ENCODE measurements at regions not wholly inside any gene's neighbourhood (a gene's known extent, or its start where the extent isn't known, plus 50 kb on each side); places are given as distances from the start of the nearest gene placed in this dataset.

GRCh38 chr10:117804470-117805011 is 242.2 kb downstream of the RAB11FIP2 start:
- Histone ChIP-seq H3K56ac (replicated peaks; ENCODE audit: insufficient read length, low read depth, low read length) (no peak overlapping the region), H3K23me2 (ENCODE audit: low read depth, low read length) (no peaks in the 10 kb centered on the region), H3K27ac (ENCODE audit: low read depth, low read length) (no peak overlapping the region), H2AK5ac (ENCODE audit: low read depth, low read length) (no peak overlapping the region), H3K14ac (ENCODE audit: insufficient read length) (no peak overlapping the region), H3K4me1 (replicated peaks in 1 of 4; ENCODE audit: control insufficient read depth in 3 of 4, insufficient read depth in 4 of 4, low read length in 3 of 4) (peaks cover 0 to 2% (median 0%) of the 10 kb centered on the region in 4 experiments; a peak in 2 of 7 replicates), H2AFZ (ENCODE audit: low read length) (no peak overlapping the region), H3K18ac (ENCODE audit: extremely low read depth, low read length) (no peak overlapping the region), H2BK20ac (ENCODE audit: low read length) (no peak overlapping the region), H3K4me2 (ENCODE audit: insufficient read depth in 1 of 2, low read depth in 2 of 2, low read length in 2 of 2) (no peak overlapping the region), H2BK120ac (replicated peaks; ENCODE audit: low read depth, low read length) (no peak overlapping the region), H4K20me1 (replicated peaks in 1 of 2; ENCODE audit: control insufficient read depth in 1 of 2, insufficient read depth in 2 of 2, low read length in 2 of 2) (no peaks in the 10 kb centered on the region), H2BK5ac (ENCODE audit: low read depth, low read length) (no peak overlapping the region), H4K8ac (ENCODE audit: extremely low read depth, insufficient read depth, low read length) (no peak overlapping the region), H4K91ac (replicated peaks; ENCODE audit: insufficient read length, low read length) (no peak overlapping the region), H3K79me1 (ENCODE audit: low read depth, low read length) (no peaks in the 10 kb centered on the region), H3K9me3 (ENCODE audit: insufficient read depth in 2 of 2, low read depth in 1 of 2, low read length in 1 of 2) (no peaks in the 10 kb centered on the region), H2BK15ac (ENCODE audit: low read length) (no peak overlapping the region), H3K4ac (replicated peaks; ENCODE audit: insufficient read length, low read depth, low read length) (no peak overlapping the region), H3K27me3 (replicated peaks in 1 of 4; ENCODE audit: control insufficient read depth in 3 of 4, extremely low read depth in 1 of 4, insufficient read depth in 3 of 4, low read length in 3 of 4) (no peaks in the 10 kb centered on the region), H3K23ac (ENCODE audit: insufficient read length) (no peak overlapping the region), H4K5ac (ENCODE audit: insufficient read length, low read depth, low read length) (no peak overlapping the region), H3K36me3 (ENCODE audit: control insufficient read depth in 2 of 4, insufficient read depth in 4 of 4, low read length in 3 of 4) (no peaks in the 10 kb centered on the region), H3K4me3 (ENCODE audit: extremely low read depth in 1 of 4, insufficient read depth in 2 of 4, low read depth in 3 of 4, low read length in 4 of 4) (no peak overlapping the region), H3K9ac (replicated peaks in 1 of 4; ENCODE audit: extremely low read depth in 1 of 4, low read depth in 3 of 4, low read length in 3 of 4) (no peak overlapping the region), H2BK12ac (ENCODE audit: low read depth, low read length) (no peak overlapping the region), H3K79me2 (ENCODE audit: control insufficient read depth in 1 of 2, insufficient read depth in 2 of 2, low read length in 2 of 2) (no peaks in the 10 kb centered on the region)
- CTCF ChIA-PET (ENCODE audit: partially characterized antibody): interaction anchor here (0.6 kb wide), 1 partner anchor 65 kb away, joined by 3 read pairs; no protein-coding TSS in a partner anchor
- 98% methylated on average over 13 of the region's 13 CpGs; no CpG with 5 or more reads in 1 of the 2 experiments for WGBS, 2 experiments (ENCODE audit: extremely low coverage in 1 of 2, insufficient coverage in 1 of 2, insufficient read length in 1 of 2, insufficient replicate concordance in 2 of 2, low coverage in 1 of 2, low lambda C conversion rate in 2 of 2, missing lambda C conversion rate in 1 of 2)
- FAIRE-seq (no peak), DNase-seq (ENCODE audit: low read depth in 1 of 2, low spot score in 2 of 2) (no peak)
- TF ChIP-seq SP2 (IDR thresholded peaks at IDR 0.05; ENCODE audit: low read length) (no peak), KDM4A (IDR thresholded peaks at IDR 0.05; ENCODE audit: low read depth, low read length, severe bottlenecking) (no peak), SRF (IDR thresholded peaks at IDR 0.05; ENCODE audit: low read depth, low read length) (no peak), EZH2 (IDR thresholded peaks at IDR 0.05; ENCODE audit: low read depth, low read length, severe bottlenecking) (no peak), RAD21 (IDR thresholded peaks at IDR 0.05 in 1 of 2, conservative IDR thresholded peaks at IDR 0.05 in 1 of 2; ENCODE audit: low read depth in 2 of 2, low read length in 2 of 2) (no peak), POLR2AphosphoS5 (IDR thresholded peaks at IDR 0.05; ENCODE audit: low read depth, low read length) (no peak), CBX8 (IDR thresholded peaks at IDR 0.05; ENCODE audit: borderline replicate concordance, low read depth, low read length) (no peak), HDAC6 (IDR thresholded peaks at IDR 0.05; ENCODE audit: low read depth, low read length) (no peak), CREB1 (IDR thresholded peaks at IDR 0.05) (no peak), GTF2F1 (IDR thresholded peaks at IDR 0.05; ENCODE audit: borderline replicate concordance, low read depth, low read length) (no peak), POU5F1 (IDR thresholded peaks at IDR 0.05; ENCODE audit: low read depth, low read length) (no peak), BCL11A (IDR thresholded peaks at IDR 0.05; ENCODE audit: low read depth in 2 of 2, low read length in 2 of 2) (no peak)
- POLR2A ChIA-PET (ENCODE audit: partially characterized antibody): no interaction called here

All from H1 (cell line).